GM18909 (cell line): ENCODE measurements at regions not wholly inside any gene's neighbourhood (a gene's known extent, or its start where the extent isn't known, plus 50 kb on each side); places are given as distances from the start of the nearest gene placed in this dataset.

ENCODE experiments used
- ATAC-seq: cut with Tn5 transposase; IDR thresholded peaks from one replicate; pipeline ENCODE4 v1.9.1; 2021; ENCODE audit warnings: mild to moderate bottlenecking; ENCODE audit not compliant: unreplicated experiment, poor library complexity

GRCh38 chr2:164439885-164440284 is 181.4 kb downstream of the GRB14 start:
- no peak for ATAC-seq

DNA sequence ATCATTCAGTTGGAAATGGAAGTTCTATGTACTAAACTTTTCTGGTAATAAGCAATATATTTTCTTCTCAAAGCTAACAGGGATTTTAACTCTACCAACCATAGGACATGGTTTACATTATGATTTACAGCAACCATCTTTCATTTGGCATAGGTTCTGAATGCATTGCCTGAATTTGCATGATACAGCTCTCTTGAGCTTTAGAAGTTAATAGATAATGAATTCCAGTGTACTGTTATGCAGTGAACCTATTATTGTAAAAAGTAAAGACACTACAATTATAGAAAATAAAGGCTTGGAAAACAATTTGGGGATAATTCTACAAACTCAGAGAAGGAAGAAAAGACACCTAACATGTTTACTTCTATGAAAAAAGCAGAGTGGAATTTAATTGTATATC is 182.0 kb downstream of the GRB14 start:
- ATAC-seq = no peak

- ATAC-seq = peak; percentile 49
Observed at GRCh38 chr2:164438490-164439205, 182.6 kb downstream of the GRB14 start.

GRCh38 chr2:164436131-164436530 is 185.2 kb downstream of the GRB14 start:
- no peak for ATAC-seq

GRCh38 chr2:164430166-164430783 is 191.0 kb downstream of the GRB14 start:
- no peak for ATAC-seq

DNA sequence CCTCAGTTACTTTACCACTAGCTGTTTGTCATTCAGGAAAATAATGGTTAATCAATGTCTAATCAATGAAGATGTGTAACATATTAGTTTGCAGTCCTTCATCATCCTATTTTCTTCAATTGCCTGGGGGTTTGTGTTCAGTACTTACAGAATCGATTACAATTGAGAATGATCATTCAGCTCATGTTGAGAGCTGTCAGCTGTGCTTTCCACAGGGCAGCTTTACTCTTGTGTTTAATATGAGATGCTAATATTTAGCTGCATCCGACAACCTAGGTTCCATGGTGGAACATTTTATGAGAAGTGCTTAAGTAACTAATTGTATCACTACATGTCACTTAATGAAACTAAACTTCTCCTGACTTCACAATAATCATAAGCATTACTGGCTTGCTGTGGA is 191.9 kb downstream of the GRB14 start:
- ATAC-seq = no peak

DNA sequence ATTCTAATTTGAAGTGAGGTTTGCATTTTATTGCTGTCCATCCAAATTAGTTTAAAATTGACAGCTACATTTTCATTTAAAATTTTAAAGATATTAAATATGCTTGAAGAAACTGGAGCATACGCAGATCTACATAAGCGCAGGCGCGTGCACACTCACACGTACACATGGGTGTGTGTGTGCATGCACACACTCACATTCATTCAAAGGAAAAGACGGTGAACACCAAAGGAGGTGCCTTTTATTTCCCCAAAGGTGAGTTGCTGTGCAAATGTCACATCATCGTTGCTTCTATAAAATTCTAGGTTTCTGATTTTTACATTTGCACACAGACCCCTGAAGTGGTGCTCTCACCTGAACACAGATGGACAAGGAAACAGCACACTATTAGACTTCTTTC is 194.2 kb downstream of the GRB14 start:
- ATAC-seq = no peak

- ATAC-seq = no peak
Observed at GRCh38 chr2:164420787-164421186, 200.5 kb downstream of the GRB14 start.

DNA sequence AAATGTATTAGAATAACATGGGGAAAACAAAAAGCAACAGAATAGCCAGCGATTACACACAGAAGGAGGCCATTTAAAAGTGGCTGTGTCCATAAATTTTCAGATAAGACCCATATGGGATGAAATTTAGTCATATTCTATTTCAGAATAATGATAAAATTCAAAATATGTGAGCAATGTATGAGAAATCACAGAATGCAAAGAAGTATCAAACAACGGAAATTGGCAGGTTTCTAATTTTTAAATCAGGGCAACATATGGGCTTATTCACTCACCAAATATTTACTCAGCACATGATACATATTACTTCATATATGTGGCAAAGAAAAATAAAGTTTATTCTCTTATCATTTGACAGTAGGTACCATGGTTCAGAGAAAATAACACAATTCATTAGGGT is 208.5 kb downstream of the GRB14 start:
- no peak for ATAC-seq

DNA sequence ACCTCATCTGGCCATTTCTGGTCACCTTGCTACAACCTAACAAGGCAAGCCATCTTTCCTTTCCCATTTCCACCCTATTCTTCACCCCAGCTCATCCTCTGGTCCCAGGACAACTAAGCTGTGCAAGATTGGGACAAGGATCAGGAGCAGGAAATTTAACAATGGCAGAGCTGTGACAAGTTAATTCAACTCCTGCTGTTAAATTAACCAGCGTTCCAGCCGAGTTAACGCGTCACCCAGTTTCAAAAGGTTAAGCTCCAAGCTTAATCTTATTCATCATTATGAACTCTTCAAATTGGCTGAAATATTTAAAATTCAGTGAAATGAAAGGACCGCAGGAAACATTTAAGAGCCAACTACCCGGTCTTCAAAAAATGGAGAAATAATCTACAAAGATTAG is 231.9 kb downstream of the GRB14 start:
- ATAC-seq = no peak

- peak; percentile 88 for ATAC-seq
Observed at GRCh38 chr2:164388511-164388910, 232.8 kb downstream of the GRB14 start.

DNA sequence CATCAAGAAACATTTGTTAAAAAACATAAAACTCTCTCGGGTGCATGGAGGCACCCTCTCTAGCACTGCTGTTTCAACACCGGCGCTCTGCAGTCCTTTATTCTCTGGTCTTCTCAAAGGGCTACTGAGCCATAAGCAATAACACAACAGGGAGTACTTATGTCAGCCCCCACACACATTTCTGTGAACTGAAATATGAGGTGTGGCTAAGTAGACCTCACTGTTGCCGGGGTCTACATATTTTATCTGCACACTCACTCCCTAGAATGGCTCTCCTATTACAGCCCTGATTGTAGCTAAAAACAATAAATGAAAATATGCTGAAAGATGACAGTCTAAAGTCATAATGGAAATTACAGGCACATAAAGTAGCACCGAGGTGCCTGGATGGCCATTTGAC is 235.1 kb downstream of the GRB14 start:
- ATAC-seq = no peak

GRCh38 chr2:164384434-164384833 is 236.8 kb downstream of the GRB14 start:
- no peak for ATAC-seq

DNA sequence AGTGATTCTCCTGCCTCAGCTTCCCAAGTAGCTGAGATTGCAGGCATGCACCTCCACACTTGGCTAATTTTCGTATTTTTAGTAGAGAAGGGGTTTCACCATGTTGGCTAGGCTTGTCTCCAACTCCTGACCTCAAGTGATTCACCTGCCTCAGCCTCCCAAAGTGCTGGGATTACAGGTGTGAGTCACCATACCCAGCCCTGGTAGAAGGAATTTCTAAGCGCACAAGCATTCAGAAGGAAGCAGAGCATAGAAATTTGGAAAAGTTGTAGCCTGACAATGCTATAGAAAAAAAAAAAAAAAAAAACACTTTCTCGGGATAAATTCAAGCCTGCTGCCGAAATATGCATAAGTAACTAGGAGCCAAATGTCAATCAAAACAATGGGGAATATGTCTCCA is 249.4 kb downstream of the GRB14 start:
- no peak for ATAC-seq

DNA sequence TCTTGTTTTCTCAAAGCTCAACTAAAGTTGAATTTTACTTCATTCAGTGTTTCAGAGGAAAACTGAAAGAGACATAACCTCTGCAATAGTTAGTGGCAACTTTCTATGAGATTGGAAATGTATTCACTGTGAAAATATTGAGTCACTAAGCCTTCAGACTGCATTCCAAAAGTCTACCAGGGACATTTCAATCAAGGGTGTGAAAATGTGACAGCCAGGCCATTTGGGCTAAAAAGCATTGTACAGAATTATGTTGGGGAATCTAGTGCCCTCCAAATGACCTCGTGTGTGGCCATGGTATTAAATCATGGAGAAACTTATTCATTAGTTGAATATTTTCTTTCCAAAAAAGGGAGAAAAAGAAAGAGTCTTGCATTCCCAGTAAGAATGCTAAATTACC is 251.9 kb downstream of the GRB14 start:
- ATAC-seq = no peak

DNA sequence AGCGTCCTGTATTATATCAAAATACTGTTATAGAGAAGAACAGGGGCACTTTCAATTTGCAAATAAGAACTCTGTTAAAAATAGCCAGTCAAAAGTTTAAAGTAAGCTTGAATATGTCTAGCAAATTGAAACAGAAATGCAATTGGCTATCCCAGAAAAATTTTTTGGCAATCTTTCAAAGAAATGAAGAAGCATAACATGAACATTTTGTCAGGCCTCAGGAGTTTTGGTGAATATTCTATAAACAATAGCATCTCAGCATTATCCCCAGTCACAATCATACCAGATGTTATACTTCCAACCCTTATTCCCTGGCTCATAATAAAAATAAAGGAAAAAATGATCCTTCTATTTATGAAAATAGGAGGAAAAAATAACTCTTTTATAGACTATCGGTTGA is 252.4 kb downstream of the GRB14 start:
- no peak for ATAC-seq

DNA sequence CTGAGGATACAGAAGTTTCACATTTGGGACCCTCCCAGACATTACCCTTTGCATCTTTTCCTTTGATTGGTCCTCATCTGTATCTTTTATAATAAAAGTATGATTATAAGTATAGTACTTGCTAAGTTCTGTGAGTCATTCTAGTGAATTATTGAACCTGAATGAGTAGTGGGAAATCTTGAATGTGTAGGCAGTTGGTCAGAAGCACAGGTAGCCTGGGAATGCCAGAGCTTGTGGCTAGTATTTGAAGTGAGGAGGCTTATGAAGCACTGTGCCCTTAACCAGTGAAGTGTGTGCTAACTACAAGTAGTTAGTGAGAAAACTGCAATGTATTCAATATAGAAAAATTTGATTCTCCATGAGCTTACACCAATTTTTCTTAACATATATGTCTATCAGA is 257.6 kb downstream of the GRB14 start:
- ATAC-seq = no peak

DNA sequence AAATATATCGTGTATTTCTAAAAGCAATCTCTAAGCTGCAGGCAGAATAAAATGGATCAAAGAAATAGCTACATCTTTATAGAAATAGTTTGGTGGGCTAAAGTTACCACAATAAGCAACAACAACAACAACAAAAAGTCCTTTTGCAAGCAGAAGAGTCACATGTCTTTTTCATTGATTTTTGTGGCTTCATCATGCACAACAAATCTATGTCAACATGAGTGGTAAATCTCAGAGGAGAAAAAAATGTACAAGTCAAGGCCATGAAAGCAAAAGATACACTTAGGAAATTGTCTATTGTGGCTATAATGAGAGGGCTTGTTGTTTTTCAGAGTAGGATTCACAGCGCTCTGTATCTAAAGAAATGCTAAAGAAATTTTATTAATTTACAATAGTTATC is 269.7 kb downstream of the GRB14 start:
- ATAC-seq = no peak

DNA sequence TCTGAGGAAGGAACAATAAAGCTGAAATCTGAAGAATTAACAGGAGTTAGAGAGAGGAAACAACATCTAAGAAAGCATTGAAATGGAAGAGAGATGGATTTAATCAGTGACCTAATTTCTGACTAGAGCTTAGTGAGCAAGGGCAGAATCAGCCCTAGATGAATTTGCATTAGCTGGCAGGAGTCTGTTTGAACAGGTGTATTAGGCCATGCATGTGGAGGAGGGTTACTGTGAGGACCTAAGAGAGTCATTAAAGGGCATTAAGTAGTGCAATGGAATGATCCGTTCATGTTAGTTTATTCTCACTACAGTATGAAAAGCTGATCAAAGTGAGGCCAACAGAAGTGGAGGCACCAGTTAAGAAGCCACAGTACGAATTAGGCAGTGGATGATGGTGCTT is 285.3 kb downstream of the GRB14 start:
- ATAC-seq = no peak

- no peak for ATAC-seq
Observed at GRCh38 chr2:164335128-164335527, 286.2 kb downstream of the GRB14 start.

- ATAC-seq = no peak
Observed at GRCh38 chr2:164328310-164328709, 293.0 kb downstream of the GRB14 start.

- ATAC-seq = no peak
Observed at GRCh38 chr2:164323978-164324377, 297.3 kb downstream of the GRB14 start.
